Natural killer cell treated with Interleukin-12 subunit alpha and Interleukin-12 subunit beta and Interleukin-15 and Interleukin-18, amount 100 ng/mL, for 72 hours (primary cell): ENCODE measurements at regions not wholly inside any gene's neighbourhood (a gene's known extent, or its start where the extent isn't known, plus 50 kb on each side); places are given as distances from the start of the nearest gene placed in this dataset.
"Not testable (repeated sequence)": the region's sequence is repeated elsewhere in the genome, so short reads cannot be mapped to it uniquely, and the experiment has no call there.

Source experiments
- ATAC-seq, 2 donors: fragments of 150-1000 bp; cut with Tn5 transposase in 1 of 2; sonication (Bioruptor Pico), chemical (Tn5 transposase) in 1 of 2; 2 replicates each; pipeline ENCODE4 v1.10.0; 2021
- DNase-seq: peaks from one replicate; pipeline ENCODE4 v3.0.0; 2022; ENCODE audit warnings: low spot score
- H3K27ac Mint-ChIP-seq, 2 donors: 1 replicate in 1 of 2; 2 replicates in 1 of 2; pipeline ENCODE4 v1.8.0; 2022; ENCODE audit warnings: mixed read lengths in 2 of 2, mild to moderate bottlenecking in 1 of 2, moderate library complexity in 1 of 2
- H3K27me3 Mint-ChIP-seq, 2 donors: 1 replicate in 1 of 2; 2 replicates in 1 of 2; pipeline ENCODE4 v1.8.0; 2022; ENCODE audit warnings: mixed read lengths in 2 of 2
- H3K36me3 Mint-ChIP-seq: one replicate; pipeline ENCODE4 v1.8.0; 2022; ENCODE audit warnings: mixed read lengths
- H3K4me1 Mint-ChIP-seq, 2 donors: 1 replicate in 1 of 2; 2 replicates in 1 of 2; pipeline ENCODE4 v1.8.0; 2022; ENCODE audit warnings: low read depth in 2 of 2, mixed read lengths in 2 of 2, mild to moderate bottlenecking in 1 of 2
- H3K4me3 Mint-ChIP-seq: one replicate; pipeline ENCODE4 v1.8.0; 2022; ENCODE audit warnings: mixed read lengths
- H3K9me3 Mint-ChIP-seq: 2 replicates; pipeline ENCODE4 v1.8.0; 2022; ENCODE audit warnings: mixed read lengths

GRCh38 chrX:22527302-22527701 lies 254.6 kb downstream of the CBLL2 start:
- DNase-seq (no peak), ATAC-seq (no peak)
- Mint-ChIP-seq H3K4me3 (no peak overlapping the region), H3K9me3 (peaks cover 19% of the 10 kb centered on the region), H3K27ac (no peak overlapping the region), H3K4me1 (no peaks in the 10 kb centered on the region), H3K36me3 (no peaks in the 10 kb centered on the region), H3K27me3 (no peaks in the 10 kb centered on the region)

- Mint-ChIP-seq H3K27me3 (no peaks in the 10 kb centered on the region), H3K27ac (no peak overlapping the region), H3K4me1 (no peaks in the 10 kb centered on the region), H3K4me3 (no peak overlapping the region), H3K36me3 (no peaks in the 10 kb centered on the region), H3K9me3 (peaks cover 11% of the 10 kb centered on the region)
- DNase-seq (no peak), ATAC-seq (no peak)
These were observed 261.2 kb downstream of the CBLL2 start for GRCh38 chrX:22533898-22534297.

GRCh38 chrX:22534643-22535042 lies 261.9 kb downstream of the CBLL2 start:
- no peaks in the 10 kb centered on the region for H3K36me3 Mint-ChIP-seq
- no peak for ATAC-seq
- no peak overlapping the region for H3K4me3 Mint-ChIP-seq
- DNase-seq = no peak
- no peak overlapping the region for H3K27ac Mint-ChIP-seq
- no peaks in the 10 kb centered on the region for H3K4me1 Mint-ChIP-seq
- H3K9me3 Mint-ChIP-seq = peaks cover 7% of the 10 kb centered on the region
- no peaks in the 10 kb centered on the region for H3K27me3 Mint-ChIP-seq

GRCh38 chrX:22536746-22537304 lies 264.1 kb downstream of the CBLL2 start:
- DNase-seq (no peak), ATAC-seq (no peak)
- no peaks in the 10 kb centered on the region for H3K27me3 Mint-ChIP-seq
- no peak overlapping the region for H3K27ac Mint-ChIP-seq
- no peaks in the 10 kb centered on the region for H3K36me3 Mint-ChIP-seq
- H3K4me1 Mint-ChIP-seq = no peaks in the 10 kb centered on the region
- no peak overlapping the region for H3K4me3 Mint-ChIP-seq
- peaks cover 4% of the 10 kb centered on the region for H3K9me3 Mint-ChIP-seq

- no peak for DNase-seq
- no peaks in the 10 kb centered on the region for H3K36me3 Mint-ChIP-seq
- H3K4me1 Mint-ChIP-seq = no peaks in the 10 kb centered on the region
- peaks cover 11% of the 10 kb centered on the region for H3K9me3 Mint-ChIP-seq
- no peak overlapping the region for H3K4me3 Mint-ChIP-seq
- ATAC-seq = no peak
- H3K27ac Mint-ChIP-seq = no peak overlapping the region
- no peaks in the 10 kb centered on the region for H3K27me3 Mint-ChIP-seq
These were observed 265.9 kb downstream of the CBLL2 start for GRCh38 chrX:22538580-22538979.

GRCh38 chrX:22541926-22542325 lies 269.2 kb downstream of the CBLL2 start:
- peaks cover 11% of the 10 kb centered on the region for H3K9me3 Mint-ChIP-seq
- ATAC-seq = no peak
- no peak overlapping the region for H3K27ac Mint-ChIP-seq
- H3K27me3 Mint-ChIP-seq = no peaks in the 10 kb centered on the region
- no peak for DNase-seq
- H3K4me1 Mint-ChIP-seq = no peaks in the 10 kb centered on the region
- no peaks in the 10 kb centered on the region for H3K36me3 Mint-ChIP-seq
- no peak overlapping the region for H3K4me3 Mint-ChIP-seq

GRCh38 chrX:22542641-22543040 lies 269.9 kb downstream of the CBLL2 start:
- ATAC-seq (no peak), DNase-seq (no peak)
- no peak overlapping the region for H3K27ac Mint-ChIP-seq
- H3K4me1 Mint-ChIP-seq = no peaks in the 10 kb centered on the region
- H3K36me3 Mint-ChIP-seq = no peaks in the 10 kb centered on the region
- H3K4me3 Mint-ChIP-seq = no peak overlapping the region
- H3K27me3 Mint-ChIP-seq = no peaks in the 10 kb centered on the region
- peaks cover 11% of the 10 kb centered on the region for H3K9me3 Mint-ChIP-seq

- ATAC-seq (no peak), DNase-seq (no peak)
- no peaks in the 10 kb centered on the region for H3K4me1 Mint-ChIP-seq
- H3K27ac Mint-ChIP-seq = no peak overlapping the region
- no peaks in the 10 kb centered on the region for H3K9me3 Mint-ChIP-seq
- no peaks in the 10 kb centered on the region for H3K27me3 Mint-ChIP-seq
- H3K36me3 Mint-ChIP-seq = no peaks in the 10 kb centered on the region
- no peak overlapping the region for H3K4me3 Mint-ChIP-seq
These were observed 286.8 kb downstream of the CBLL2 start for GRCh38 chrX:22559506-22559905.

- Mint-ChIP-seq H3K36me3 (no peaks in the 10 kb centered on the region), H3K27me3 (no peaks in the 10 kb centered on the region)
These were observed 302.6 kb downstream of the CBLL2 start for GRCh38 chrX:22575161-22575845.

GRCh38 chrX:22577181-22577580 lies 304.5 kb downstream of the CBLL2 start:
- Mint-ChIP-seq H3K27me3 (no peaks in the 10 kb centered on the region), H3K4me1 (no peaks in the 10 kb centered on the region), H3K36me3 (no peaks in the 10 kb centered on the region), H3K4me3 (no peak overlapping the region), H3K27ac (no peak overlapping the region), H3K9me3 (no peaks in the 10 kb centered on the region)
- DNase-seq = no peak
- ATAC-seq = no peak

More at GRCh38 chrX:22575161-22575845, 302.6 kb downstream of the CBLL2 start:
- H3K4me1 Mint-ChIP-seq = no peaks in the 10 kb centered on the region
- DNase-seq (no peak), ATAC-seq (no peak)
- no peak overlapping the region for H3K27ac Mint-ChIP-seq
- H3K9me3 Mint-ChIP-seq = no peaks in the 10 kb centered on the region
- no peak overlapping the region for H3K4me3 Mint-ChIP-seq

GRCh38 chrX:22585831-22586230 lies 313.1 kb downstream of the CBLL2 start:
- DNase-seq = no peak
- Mint-ChIP-seq H3K27ac (no peak overlapping the region), H3K36me3 (no peaks in the 10 kb centered on the region), H3K4me3 (no peak overlapping the region), H3K4me1 (no peaks in the 10 kb centered on the region), H3K9me3 (no peaks in the 10 kb centered on the region), H3K27me3 (no peaks in the 10 kb centered on the region)
- no peak for ATAC-seq

GRCh38 chrX:22589845-22590244 lies 317.1 kb downstream of the CBLL2 start:
- no peaks in the 10 kb centered on the region for H3K4me1 Mint-ChIP-seq
- H3K27ac Mint-ChIP-seq = no peak overlapping the region
- DNase-seq = no peak
- no peak for ATAC-seq
- H3K9me3 Mint-ChIP-seq = no peaks in the 10 kb centered on the region
- no peak overlapping the region for H3K4me3 Mint-ChIP-seq
- H3K27me3 Mint-ChIP-seq = no peaks in the 10 kb centered on the region
- no peaks in the 10 kb centered on the region for H3K36me3 Mint-ChIP-seq

GRCh38 chrX:22594766-22595165 lies 322.1 kb downstream of the CBLL2 start:
- Mint-ChIP-seq H3K9me3 (no peaks in the 10 kb centered on the region), H3K27ac (no peak overlapping the region), H3K4me3 (no peak overlapping the region), H3K27me3 (no peaks in the 10 kb centered on the region), H3K4me1 (no peaks in the 10 kb centered on the region), H3K36me3 (no peaks in the 10 kb centered on the region)
- ATAC-seq (no peak), DNase-seq (no peak)

GRCh38 chrX:22603060-22603459 lies 330.3 kb downstream of the CBLL2 start:
- no peak overlapping the region for H3K27ac Mint-ChIP-seq
- DNase-seq (no peak), ATAC-seq (no peak)
- H3K4me1 Mint-ChIP-seq = no peaks in the 10 kb centered on the region
- no peak overlapping the region for H3K4me3 Mint-ChIP-seq
- H3K27me3 Mint-ChIP-seq = no peaks in the 10 kb centered on the region
- H3K9me3 Mint-ChIP-seq = peaks cover 8% of the 10 kb centered on the region
- H3K36me3 Mint-ChIP-seq = no peaks in the 10 kb centered on the region

GRCh38 chrX:22609452-22609851 lies 336.7 kb downstream of the CBLL2 start:
- H3K9me3 Mint-ChIP-seq = peaks cover 20% of the 10 kb centered on the region
- not testable (repeated sequence) for H3K36me3 Mint-ChIP-seq, ATAC-seq, H3K4me3 Mint-ChIP-seq, DNase-seq, H3K27ac Mint-ChIP-seq, H3K4me1 Mint-ChIP-seq, H3K27me3 Mint-ChIP-seq
